Stomach (tissue), 8 donors: ENCODE measurements at regions not wholly inside any gene's neighbourhood (a gene's known extent, or its start where the extent isn't known, plus 50 kb on each side); places are given as distances from the start of the nearest gene placed in this dataset.

Source experiments
- DNase-seq, 2 donors: peaks; one replicate each; pipeline versions ENCODE4 v3.0.0 to v3.0.0-alpha.2; 2013 to 2019
- H3K27ac ChIP-seq, 5 donors: fragments of 200-600 bp in 4 of 5; sonication (generic) in 4 of 5; one replicate each; pipeline ENCODE4 v1.5.1; 2013 to 2019; ENCODE audit warnings: mild to moderate bottlenecking in 1 of 5, moderate library complexity in 1 of 5
- H3K27me3 ChIP-seq, 3 donors: fragments of 200-600 bp; sonication (generic); one replicate each; pipeline ENCODE4 v1.5.1; 2017 to 2019; ENCODE audit warnings: mixed run types in 1 of 3
- H3K36me3 ChIP-seq, 4 donors: fragments of 200-600 bp; sonication (generic); 1 replicate in 3 of 4; 2 replicates in 1 of 4; pipeline ENCODE4 v1.5.1; 2016 to 2019
- H3K4me1 ChIP-seq, 4 donors: fragments of 200-600 bp; sonication (generic); one replicate each; pipeline ENCODE4 v1.5.1; 2016 to 2019
- H3K4me3 ChIP-seq, 4 donors: fragments of 200-600 bp; sonication (generic) in 3 of 4; one replicate each; pipeline ENCODE4 v1.5.1; 2016 to 2019; ENCODE audit warnings: mild to moderate bottlenecking in 1 of 4
- H3K9me3 ChIP-seq, 4 donors: fragments of 200-600 bp; sonication (generic); one replicate each; pipeline ENCODE4 v1.5.1; 2016 to 2019
- CTCF ChIP-seq, 7 experiments: fragments of 450-650 bp in 4 of 7; fragments of 200-600 bp in 3 of 7; sonication (generic) in 3 of 7; IDR thresholded peaks; one replicate each; pipeline ENCODE4 v1.5.1; 2016 to 2019; ENCODE audit warnings: antibody characterized with exemption in 7 of 7, control low read depth in 2 of 7, mild to moderate bottlenecking in 1 of 7
- EP300 ChIP-seq: sonication (generic); formaldehyde crosslinking; IDR thresholded peaks from one replicate; pipeline ENCODE4 v1.6.1; 2017; ENCODE audit warnings: antibody characterized with exemption
- POLR2A ChIP-seq, 4 donors: fragments of 450-650 bp; IDR thresholded peaks; one replicate each; pipeline ENCODE4 v1.6.1; 2016; ENCODE audit warnings: antibody characterized with exemption in 4 of 4, control low read depth in 2 of 4, mild to moderate bottlenecking in 1 of 4, moderate library complexity in 1 of 4
- POLR2AphosphoS5 ChIP-seq, 3 donors: sonication (generic); formaldehyde crosslinking; IDR thresholded peaks; one replicate each; pipeline ENCODE4 v1.6.1; 2016; ENCODE audit warnings: antibody characterized with exemption in 3 of 3
- WGBS, 5 donors: extraction: QIAGEN DNeasy Blood & Tissue Kit in 3 of 5; methylation state at CpG; one replicate each; pipeline versions ENCODE4 v1.1.5 to v1.1.7; 2013 to 2018; 5-methylcytosine and 5-hydroxymethylcytosine counted together
- intact Hi-C: fragments of 100-400 bp; cut with DNase I; formaldehyde crosslinking; loops from one replicate; pipeline ENCODE4 v1.15.1; 2023; ENCODE audit warnings: low total_unique reads
- donor health status: healthy with polysubstance abuse.
- donor health status: Bipolar disorder and iron deficiency.
- donor health status: healthy.

DNA sequence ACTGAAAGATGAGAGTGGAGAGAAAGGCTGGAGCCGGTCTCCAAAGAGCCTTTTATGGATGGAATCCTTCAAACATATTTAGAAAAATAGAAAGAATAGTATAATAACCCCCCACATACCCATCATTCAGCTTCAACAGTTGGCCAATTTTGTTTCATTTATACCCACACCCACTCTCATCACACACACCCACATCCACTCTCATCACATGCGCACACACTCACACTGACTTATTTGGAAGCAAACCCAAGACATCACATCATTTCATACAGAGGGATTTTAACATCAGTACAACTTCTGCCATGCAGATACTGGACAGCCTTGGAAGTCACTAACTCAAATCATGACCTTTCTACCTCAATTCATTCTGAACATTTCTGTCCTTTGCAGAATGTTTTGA is 72.8 kb upstream of the CPLX2 start:
- Histone ChIP-seq H3K4me1 (peaks cover 7 to 19% (median 16%) of the 10 kb centered on the region in 4 donors), H3K27ac (no peak overlapping the region), H3K27me3 (peaks cover 0 to 98% (median 42%) of the 10 kb centered on the region in 3 donors), H3K9me3 (no peaks in the 10 kb centered on the region), H3K4me3 (no peak overlapping the region), H3K36me3 (no peaks in the 10 kb centered on the region)
- DNase-seq = no peak
- intact Hi-C loops = no loop called here
- no peak for TF ChIP-seq POLR2AphosphoS5 (IDR thresholded peaks at IDR 0.05)
- no peak for TF ChIP-seq CTCF (IDR thresholded peaks at IDR 0.05)
- TF ChIP-seq POLR2A (IDR thresholded peaks at IDR 0.05) = no peak
- TF ChIP-seq EP300 = no peak
- 82 to 97% (median 96%) methylated on average over 2 of the region's 2 CpGs for WGBS, 5 donors

DNA sequence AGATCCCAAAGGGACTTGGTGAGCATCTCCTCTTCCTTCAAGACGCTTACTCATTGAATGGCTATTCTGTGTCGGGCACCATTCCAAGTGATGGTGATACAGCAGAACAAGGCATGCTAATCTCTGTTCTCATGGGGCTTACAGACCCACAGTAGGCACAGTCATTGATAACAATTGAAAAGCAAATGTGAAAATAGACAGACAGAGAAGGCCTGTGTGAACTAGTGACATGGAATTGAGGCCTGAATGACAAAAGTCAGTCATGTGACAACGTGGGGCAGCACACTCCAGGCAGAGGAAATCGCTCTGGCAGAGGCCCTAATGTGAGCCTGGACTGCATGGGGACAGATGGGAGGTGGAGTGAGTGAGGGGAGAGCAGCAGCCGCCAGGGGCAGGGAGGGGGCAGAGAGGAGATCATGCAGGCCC is 70.7 kb upstream of the CPLX2 start:
- no peak overlapping the region for H3K4me3 ChIP-seq
- intact Hi-C loops = no loop called here
- no peak for TF ChIP-seq EP300
- no peak for TF ChIP-seq CTCF (IDR thresholded peaks at IDR 0.05)
- H3K4me1 ChIP-seq = peaks cover 7 to 19% (median 16%) of the 10 kb centered on the region in 4 donors
- H3K36me3 ChIP-seq = no peaks in the 10 kb centered on the region
- H3K27me3 ChIP-seq = peaks cover 0 to 95% (median 43%) of the 10 kb centered on the region in 3 donors
- H3K27ac ChIP-seq = no peak overlapping the region
- 53 to 63% (median 55%) methylated on average over 5 of the region's 5 CpGs for WGBS, 5 donors
- no peak for DNase-seq
- H3K9me3 ChIP-seq = no peaks in the 10 kb centered on the region

- intact Hi-C loops = no loop called here
- Histone ChIP-seq H3K36me3 (no peaks in the 10 kb centered on the region), H3K9me3 (no peaks in the 10 kb centered on the region), H3K27me3 (peaks cover 0 to 93% (median 26%) of the 10 kb centered on the region in 3 donors), H3K4me1 (peaks cover 3 to 6% (median 6%) of the 10 kb centered on the region in 4 donors), H3K27ac (no peak overlapping the region), H3K4me3 (no peak overlapping the region)
- no peak for TF ChIP-seq EP300
- WGBS, 5 donors = 51 to 66% (median 63%) methylated on average over 8 of the region's 8 CpGs
- no peak for DNase-seq
Measured at GRCh38 chr5:175802361-175802760, 69.0 kb upstream of the CPLX2 start.

GRCh38 chr5:175803254-175803653 is 68.1 kb upstream of the CPLX2 start:
- Histone ChIP-seq H3K36me3 (no peaks in the 10 kb centered on the region), H3K27ac (no peak overlapping the region), H3K4me3 (no peak overlapping the region), H3K4me1 (no peaks in the 10 kb centered on the region), H3K27me3 (peaks cover 0 to 93% (median 17%) of the 10 kb centered on the region in 3 donors), H3K9me3 (no peaks in the 10 kb centered on the region)
- intact Hi-C loops = no loop called here
- TF ChIP-seq POLR2AphosphoS5 (IDR thresholded peaks at IDR 0.05) (no peak), CTCF (IDR thresholded peaks at IDR 0.05) (no peak), EP300 (no peak), POLR2A (IDR thresholded peaks at IDR 0.05) (no peak)
- DNase-seq = no peak
- 73 to 80% (median 77%) methylated on average over 5 of the region's 5 CpGs for WGBS, 5 donors

GRCh38 chr5:175803736-175804454 is 67.5 kb upstream of the CPLX2 start:
- Histone ChIP-seq H3K9me3 (no peaks in the 10 kb centered on the region), H3K27me3 (peaks cover 0 to 93% (median 11%) of the 10 kb centered on the region in 3 donors), H3K4me1 (no peaks in the 10 kb centered on the region), H3K4me3 (no peak overlapping the region), H3K36me3 (no peaks in the 10 kb centered on the region), H3K27ac (no peak overlapping the region)
- intact Hi-C loops = no loop called here
- no peak for DNase-seq
- TF ChIP-seq CTCF (IDR thresholded peaks at IDR 0.05) (no peak), EP300 (no peak), POLR2A (IDR thresholded peaks at IDR 0.05) (no peak)
- WGBS, 5 donors = 54 to 74% (median 59%) methylated on average over 8 of the region's 8 CpGs
